DMS79 treated with DMSO at 0.1 percent for 48 hours (cell line): ENCODE measurements at regions not wholly inside any gene's neighbourhood (a gene's known extent, or its start where the extent isn't known, plus 50 kb on each side); places are given as distances from the start of the nearest gene placed in this dataset.
A peak's percentile ranks its signal among the peaks of the same experiment; 100 is the strongest.
"Not testable (repeated sequence)": the region's sequence is repeated elsewhere in the genome, so short reads cannot be mapped to it uniquely, and the experiment has no call there.

Experiments used
- DNase-seq: peaks from one replicate; lab custom pipeline; 2025; lab: John Stamatoyannopoulos, UW

DNA sequence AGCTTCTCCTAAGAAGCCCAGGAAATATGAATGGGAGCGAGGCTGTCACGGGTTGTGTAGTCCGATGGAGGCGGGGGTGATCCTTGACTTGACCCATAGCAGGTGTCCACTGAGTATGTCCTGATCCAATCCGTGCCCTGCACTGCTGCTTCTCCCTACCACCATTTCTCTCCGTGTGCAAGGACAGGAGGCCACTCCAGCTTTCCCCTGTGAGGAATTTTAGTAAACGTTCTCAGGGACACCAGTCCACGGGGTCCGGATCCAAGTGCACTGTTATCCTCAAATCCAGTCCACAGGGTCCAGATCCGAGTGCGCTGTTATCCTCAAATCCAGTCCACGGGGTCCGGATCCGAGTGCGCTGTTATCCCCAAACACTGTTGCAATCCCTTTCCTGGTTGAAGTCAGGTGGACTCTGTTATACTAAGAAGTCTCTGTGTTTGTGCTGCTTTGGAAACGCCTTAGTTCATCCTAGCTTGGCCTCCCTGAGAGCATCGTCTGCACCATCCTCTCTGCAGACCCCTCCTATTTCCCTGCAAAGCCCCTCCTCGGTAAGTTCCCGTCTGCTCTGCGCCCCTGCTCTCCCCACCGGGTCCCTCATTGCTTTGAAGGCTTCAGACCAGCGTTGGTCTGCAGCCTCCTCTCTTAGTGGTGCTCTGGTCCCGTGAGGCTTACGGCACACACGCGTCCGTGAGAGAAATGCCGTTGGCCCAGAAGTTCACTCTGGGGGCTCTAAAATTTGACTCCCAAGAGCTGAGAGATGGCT lies 303.5 kb downstream of the TEX29 start:
- DNase-seq, result no peak

DNA sequence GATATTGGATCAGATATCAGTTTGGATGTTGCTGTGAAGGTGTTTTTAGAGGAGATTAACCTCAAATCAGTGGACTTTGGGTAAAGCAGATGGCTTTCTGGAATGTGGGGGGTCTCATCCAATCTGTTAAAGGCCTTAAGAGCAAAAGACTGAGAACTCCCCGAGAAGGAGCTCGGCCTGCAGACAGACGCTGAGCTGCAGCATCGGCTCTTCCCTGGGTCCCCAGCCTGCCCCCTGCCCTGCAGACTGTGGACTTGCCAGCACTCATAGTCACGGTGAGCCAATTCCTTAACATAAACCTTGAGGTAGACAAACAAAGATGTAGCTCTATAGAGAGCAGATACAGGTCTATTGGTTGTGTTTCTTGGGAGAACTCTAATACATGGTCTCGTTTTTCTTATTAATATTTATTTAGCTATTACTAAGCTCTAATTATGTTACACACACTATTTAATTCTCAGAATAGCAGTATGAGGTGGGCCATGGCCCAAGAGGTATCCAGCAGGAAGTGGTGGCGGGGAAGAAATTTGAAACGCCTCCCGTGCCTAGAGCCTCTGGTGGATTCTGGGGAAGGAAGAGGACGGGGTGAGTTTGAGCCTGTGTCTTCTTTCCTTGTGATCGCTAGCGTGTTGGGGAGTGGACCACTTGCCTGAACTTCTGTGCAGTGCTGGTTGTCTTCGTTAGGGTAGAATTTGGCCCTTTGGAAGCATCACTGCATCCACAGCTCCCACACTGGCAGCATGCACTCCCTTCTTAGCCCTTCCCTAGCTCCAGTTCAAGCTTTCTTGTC lies 305.3 kb downstream of the TEX29 start:
- DNase-seq, result peak; percentile 62

GRCh38 chr13:111626371-111627305 lies 306.2 kb downstream of the TEX29 start:
- DNase-seq, result peak; percentile 98

DNA sequence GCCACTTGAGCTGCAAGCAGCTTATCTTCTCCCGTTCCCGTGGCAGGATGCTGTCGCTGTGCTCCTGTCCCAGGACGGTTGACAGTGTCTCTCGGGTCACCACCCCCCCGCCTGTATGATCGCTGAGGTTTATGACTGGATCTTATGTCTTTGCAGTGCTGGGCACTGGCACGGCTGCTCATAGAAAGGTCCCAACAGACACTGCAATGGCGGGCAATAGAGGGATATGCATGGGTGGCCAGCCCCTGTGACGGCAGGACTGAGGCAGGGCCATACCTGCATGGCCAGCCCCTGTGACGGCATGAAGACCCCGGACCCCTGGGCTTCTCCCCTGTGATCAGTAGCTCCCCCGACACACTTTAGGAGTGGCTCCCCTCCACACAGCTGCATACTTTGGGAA lies 307.2 kb downstream of the TEX29 start:
- DNase-seq, result no peak

- no peak for DNase-seq
Observed at GRCh38 chr13:111629016-111629415, 308.6 kb downstream of the TEX29 start.

GRCh38 chr13:111629457-111629856 lies 309.0 kb downstream of the TEX29 start:
- DNase-seq, result no peak

- peak; percentile 75 for DNase-seq
Observed at GRCh38 chr13:111629926-111630325, 309.5 kb downstream of the TEX29 start.

- no peak for DNase-seq
Observed at GRCh38 chr13:111630406-111630805, 310.0 kb downstream of the TEX29 start.

DNA sequence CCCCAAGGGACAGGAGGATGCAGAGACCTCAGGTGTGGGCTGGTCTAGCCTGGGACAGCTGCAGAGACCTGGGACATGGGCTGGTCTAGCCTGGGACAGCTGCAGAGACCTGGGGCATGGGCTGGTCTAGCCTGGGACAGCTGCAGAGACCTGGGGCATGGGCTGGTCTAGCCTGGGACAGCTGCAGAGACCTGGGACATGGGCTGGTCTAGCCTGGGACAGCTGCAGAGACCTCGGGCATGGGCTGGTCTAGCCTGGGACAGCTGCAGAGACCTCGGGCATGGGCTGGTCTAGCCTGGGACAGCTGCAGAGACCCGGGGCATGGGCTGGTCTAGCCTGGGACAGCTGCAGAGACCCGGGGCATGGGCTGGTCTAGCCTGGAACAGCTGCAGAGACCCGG lies 310.8 kb downstream of the TEX29 start:
- DNase-seq, result not testable (repeated sequence)

DNA sequence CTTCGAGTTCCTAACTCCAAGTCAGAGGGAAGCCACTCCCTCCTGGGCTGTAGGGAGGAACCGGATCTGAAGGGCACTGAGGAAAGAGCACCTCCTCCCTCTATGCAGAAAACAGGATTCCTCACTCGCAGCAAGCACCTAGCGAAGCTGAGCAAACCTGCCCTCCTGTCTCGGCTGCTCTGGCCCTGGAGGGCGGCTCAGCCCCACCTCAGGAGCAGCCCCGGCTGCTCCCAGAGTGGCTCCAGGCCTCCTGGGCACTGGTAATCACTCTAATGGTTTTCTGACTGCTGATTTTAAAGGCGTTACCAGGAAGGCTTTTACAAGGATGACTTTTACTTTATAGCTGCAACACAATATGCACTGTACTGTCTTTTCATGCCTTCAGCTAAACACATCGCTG lies 312.5 kb downstream of the TEX29 start:
- DNase-seq, result no peak

DNA sequence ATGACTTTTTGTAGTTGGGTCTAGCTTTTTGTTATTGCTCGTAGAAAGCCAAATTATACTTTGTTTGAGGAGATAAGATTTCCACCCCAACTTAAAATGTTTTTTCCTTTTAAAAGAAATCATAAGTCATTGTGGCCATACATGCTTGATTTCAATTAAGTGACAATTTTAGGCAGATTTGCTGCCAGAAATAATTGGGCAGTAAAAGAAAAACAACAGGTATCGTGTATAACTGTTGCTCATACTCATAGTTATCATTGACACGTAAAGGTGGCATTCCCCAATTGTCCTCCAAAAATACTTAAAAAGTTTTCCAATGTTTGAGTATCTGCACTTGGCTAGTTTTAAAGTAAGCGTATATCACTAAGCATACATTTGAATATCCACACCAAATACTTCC lies 313.0 kb downstream of the TEX29 start:
- DNase-seq, result no peak

DNA sequence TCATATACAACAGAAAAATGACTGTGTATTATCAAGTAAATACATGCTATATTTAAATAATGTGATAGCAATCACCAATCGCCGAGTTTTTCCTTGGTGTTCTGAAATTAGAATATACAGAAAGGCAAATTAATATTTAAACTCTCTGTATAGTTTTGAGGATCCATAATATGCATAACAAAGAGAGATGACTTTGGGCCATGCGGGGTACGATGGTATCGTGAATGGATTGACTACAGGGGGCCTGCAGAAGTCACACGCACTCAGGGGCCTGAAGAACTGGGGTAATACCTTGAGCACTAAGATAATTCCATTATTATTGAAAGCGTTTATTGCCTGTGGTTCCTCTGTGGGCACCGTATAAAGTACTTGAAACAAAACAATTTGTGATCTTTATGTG lies 314.0 kb downstream of the TEX29 start:
- no peak for DNase-seq

- no peak for DNase-seq
Observed at GRCh38 chr13:111636271-111636670, 315.8 kb downstream of the TEX29 start.

GRCh38 chr13:111636804-111637203 lies 316.4 kb downstream of the TEX29 start:
- DNase-seq, result no peak

DNA sequence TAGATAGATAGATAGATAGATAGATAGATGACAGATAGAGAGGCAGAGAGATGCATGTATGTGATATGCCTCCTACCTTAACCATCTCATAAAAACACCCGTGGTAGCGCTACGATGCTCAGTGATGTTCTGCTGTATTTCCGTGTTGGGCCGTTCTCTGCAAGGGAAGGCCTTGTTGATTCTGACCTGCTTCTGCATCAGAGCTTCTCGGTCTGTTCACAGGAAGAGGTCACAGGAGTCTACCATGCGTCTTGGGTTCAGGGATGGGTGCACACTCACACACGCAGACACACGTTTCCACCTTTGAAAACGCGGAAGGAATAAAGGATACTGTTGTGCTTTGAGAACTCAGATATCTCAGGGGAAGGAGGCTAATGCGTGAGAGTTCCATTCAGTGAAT lies 316.9 kb downstream of the TEX29 start:
- DNase-seq, result no peak

- no peak for DNase-seq
Observed at GRCh38 chr13:111638233-111638632, 317.8 kb downstream of the TEX29 start.

DNA sequence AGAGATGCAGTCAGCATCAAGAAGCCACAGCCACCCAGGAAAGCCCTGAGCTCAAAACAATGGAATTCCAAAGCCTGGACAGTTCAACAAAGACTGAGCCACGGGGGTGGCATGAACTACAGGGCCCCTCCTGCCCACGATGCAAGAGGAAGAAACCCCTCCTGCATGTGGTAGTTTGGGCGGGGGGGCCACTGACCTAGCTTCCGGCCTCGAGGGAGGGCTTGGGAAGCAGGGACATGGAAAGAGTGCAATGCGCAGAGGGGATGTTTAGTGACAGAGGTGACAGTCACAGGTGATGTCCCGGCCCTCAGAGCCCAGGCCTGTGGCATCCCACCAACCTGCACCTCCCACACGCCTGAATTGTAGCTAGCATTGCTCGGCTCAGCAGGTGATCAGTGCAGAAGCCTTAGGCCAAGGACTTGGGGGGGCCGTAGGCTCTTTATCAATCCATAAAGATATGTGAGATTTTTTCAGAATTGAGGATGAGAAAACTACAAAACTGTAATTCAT lies 318.8 kb downstream of the TEX29 start:
- no peak for DNase-seq

DNA sequence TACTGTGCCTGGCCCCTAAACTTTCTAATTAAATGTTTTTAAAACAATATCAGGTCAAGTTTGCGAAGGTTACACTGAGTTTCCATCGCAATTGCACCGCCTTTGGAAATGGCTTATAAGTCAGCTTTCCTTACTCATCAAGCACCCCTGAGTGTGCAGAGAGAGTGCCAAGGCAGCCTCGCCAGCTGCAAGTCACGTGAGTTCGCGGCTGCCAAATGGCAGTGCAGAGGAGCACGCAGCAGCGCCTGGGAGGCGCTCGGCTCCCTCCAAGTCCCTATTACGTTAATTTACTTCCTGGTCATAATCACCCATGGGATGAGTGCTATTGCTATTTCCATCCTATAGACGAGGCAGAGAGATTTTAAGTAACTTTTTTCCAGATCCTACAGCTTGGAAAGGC lies 319.6 kb downstream of the TEX29 start:
- peak; percentile 95 for DNase-seq

- no peak for DNase-seq
Observed at GRCh38 chr13:111640476-111640875, 320.0 kb downstream of the TEX29 start.

DNA sequence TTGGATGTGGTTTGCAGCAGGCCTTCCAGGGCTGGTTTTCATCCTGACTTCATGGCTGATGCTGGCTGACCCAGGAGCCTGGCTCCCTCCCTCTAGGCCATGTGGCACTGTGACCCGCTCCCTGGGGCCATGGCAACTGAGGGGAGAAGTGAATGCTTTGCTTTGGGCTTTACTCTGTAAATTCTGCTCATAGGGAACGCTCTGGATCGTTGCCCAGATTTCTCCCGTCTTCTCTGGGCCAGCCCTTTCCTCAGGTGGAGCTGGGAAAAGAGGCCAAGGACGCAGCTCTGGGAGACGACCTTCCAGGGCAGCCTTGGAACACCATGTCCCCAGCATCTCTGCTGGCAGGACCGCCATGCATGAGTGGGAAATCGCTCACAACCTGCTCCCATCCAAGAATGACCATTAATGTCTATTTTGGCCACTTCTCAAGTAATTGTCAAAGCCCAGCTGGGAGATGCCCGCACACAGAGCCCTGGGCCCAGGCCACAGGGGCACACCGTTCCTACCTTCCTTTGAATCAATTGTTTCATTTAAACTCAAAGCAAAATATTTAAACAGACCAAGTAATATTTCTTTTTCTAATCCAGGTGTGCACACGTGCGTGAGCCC lies 321.8 kb downstream of the TEX29 start:
- DNase-seq, result no peak

DNA sequence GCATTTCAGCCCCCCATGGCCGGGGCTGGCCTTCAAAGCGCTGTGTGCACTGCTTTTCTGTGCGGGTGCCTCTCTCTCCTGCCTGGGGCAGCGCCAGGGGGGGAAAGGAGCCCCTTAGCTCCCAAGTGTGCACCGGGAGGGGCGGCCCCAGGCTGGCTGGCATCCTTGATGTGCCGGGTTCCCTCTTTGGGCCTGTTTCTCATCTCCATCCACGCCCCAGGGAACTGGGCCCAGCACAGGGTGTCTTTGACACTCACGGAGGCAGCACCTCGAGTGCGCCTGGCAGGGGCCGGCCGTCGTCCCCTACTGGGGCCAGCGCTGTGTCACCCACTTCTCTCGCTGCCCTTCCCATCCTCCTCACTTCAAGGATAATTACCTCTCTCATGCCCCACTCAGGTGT lies 324.3 kb downstream of the TEX29 start:
- DNase-seq, result no peak

DNA sequence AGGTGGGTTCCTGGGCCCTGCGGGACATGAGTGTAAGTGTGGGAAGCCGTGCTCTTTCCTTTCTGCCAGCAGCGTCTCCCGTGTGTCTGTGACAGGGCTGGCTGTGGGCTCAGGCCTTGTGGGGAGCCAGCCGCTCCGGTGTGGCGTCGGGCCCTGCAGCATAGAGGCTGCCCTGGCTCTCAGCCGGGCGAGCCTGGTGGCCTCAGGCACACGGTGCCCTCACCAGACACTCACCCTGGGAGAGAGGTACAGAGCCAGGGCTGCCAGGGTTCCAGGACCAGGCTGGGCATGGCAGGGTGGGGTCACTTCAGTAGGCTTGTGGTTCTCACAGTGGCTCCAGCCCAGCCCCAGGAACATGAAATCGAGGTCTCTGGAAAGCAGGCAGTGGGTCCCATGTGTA lies 324.8 kb downstream of the TEX29 start:
- no peak for DNase-seq
